ENCODE measurements at regions not wholly inside any gene's neighbourhood (a gene's known extent, or its start where the extent isn't known, plus 50 kb on each side); places are given as distances from the start of the nearest gene placed in this dataset.

DNA sequence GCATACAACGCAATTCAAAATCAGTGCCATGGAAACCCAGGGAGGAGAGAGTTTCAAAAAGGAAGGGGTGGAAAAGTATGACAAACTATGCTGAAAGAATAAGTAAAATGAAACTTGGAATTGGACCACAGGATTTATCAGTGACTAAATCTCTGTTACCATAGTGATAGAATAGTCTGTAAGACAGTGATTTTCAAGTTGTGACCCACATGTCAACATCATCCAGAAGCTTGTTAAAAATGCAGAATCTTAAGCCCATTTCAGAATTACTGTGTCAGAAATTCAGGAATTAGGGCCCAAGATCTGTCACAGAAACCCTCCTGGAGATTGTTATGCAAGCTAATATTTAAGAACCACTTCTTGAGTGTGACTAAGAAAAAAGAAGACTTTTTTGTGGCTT is 417.7 kb upstream of the JAG1 start:
- no peak overlapping the region for H3K27ac ChIP-seq (ENCODE audit: control insufficient read depth, insufficient read depth)
- no peak for ATAC-seq
- DNase-seq (ENCODE audit: low read depth, low spot score), result no peak
- RAD21 ChIA-PET (ENCODE audit: unreplicated experiment), result no interaction called here
- WGBS (ENCODE audit: insufficient coverage, insufficient replicate concordance, low lambda C conversion rate, missing lambda C conversion rate), result 0% methylated on average over 1 of the region's 1 CpG
- no peak overlapping the region for H2AFZ ChIP-seq (ENCODE audit: control insufficient read depth, low read depth, low read length)
- H3K4me3 ChIP-seq, result no peak overlapping the region
- POLR2A ChIA-PET, result no interaction called here
- FAIRE-seq, result no peak
- no peaks in the 10 kb centered on the region for H3K36me3 ChIP-seq (ENCODE audit: control insufficient read depth in 2 of 2, insufficient read depth in 2 of 2, low read length in 1 of 2)
- no peaks in the 10 kb centered on the region for H4K20me1 ChIP-seq (ENCODE audit: control insufficient read depth, insufficient read depth)
- in situ Hi-C loops (cut with MboI) (no loop called here), intact Hi-C loops (cut with micrococcal nuclease; ENCODE audit: unreplicated experiment) (no loop called here)
- TF ChIP-seq SUZ12 (IDR thresholded peaks at IDR 0.05; ENCODE audit: unreplicated experiment), result no peak
- no peak for TF ChIP-seq EP300 (IDR thresholded peaks at IDR 0.05; ENCODE audit: borderline replicate concordance in 1 of 2, control insufficient read depth in 1 of 2, low read depth in 2 of 2, low read length in 2 of 2)
- TF ChIP-seq RUNX3 (IDR thresholded peaks at IDR 0.05; ENCODE audit: low read length), result no peak
- no peak for TF ChIP-seq POLR2AphosphoS2 (IDR thresholded peaks at IDR 0.05; ENCODE audit: low read depth, low read length)
- no peak for TF ChIP-seq CREB1 (IDR thresholded peaks at IDR 0.05; ENCODE audit: low read depth)
- TF ChIP-seq RAD51 (IDR thresholded peaks at IDR 0.05), result no peak
- H3K9me3 ChIP-seq (replicated peaks; ENCODE audit: control insufficient read depth, insufficient read depth, low read length), result no peaks in the 10 kb centered on the region
- BruUV-seq (replicated peaks), result no TSS peak
- no peak overlapping the region for H3K4me2 ChIP-seq (ENCODE audit: control insufficient read depth, insufficient read depth)
- no peaks in the 10 kb centered on the region for H3K4me1 ChIP-seq (ENCODE audit: control insufficient read depth, insufficient read depth, low read length)
- H3K27me3 ChIP-seq (replicated peaks in 1 of 2; ENCODE audit: control insufficient read depth in 2 of 2, insufficient read depth in 2 of 2, low read length in 1 of 2), result no peaks in the 10 kb centered on the region
- H3K9ac ChIP-seq (ENCODE audit: control insufficient read depth, insufficient read depth, low read length), result no peak overlapping the region
- SMC1A ChIA-PET (ENCODE audit: uncharacterized antibody, unreplicated experiment), result interaction anchor here (1.0 to 1.3 kb wide), 3 partner anchors 8 to 114 kb away, joined by 3 to 6 read pairs (median 3); no protein-coding TSS in a partner anchor
- CTCF ChIA-PET, result interaction anchor here (0.5 to 1.3 kb wide), 2 partner anchors 10 to 422 kb away, joined by 3 to 5 read pairs; no protein-coding TSS in a partner anchor
- no peaks in the 10 kb centered on the region for H3K79me2 ChIP-seq (ENCODE audit: control insufficient read depth, insufficient read depth, low read length)

GRCh38 chr20:11092151-11092550 is 418.4 kb upstream of the JAG1 start:
- no peak for DNase-seq (ENCODE audit: low read depth, low spot score)
- Histone ChIP-seq H3K9ac (ENCODE audit: control insufficient read depth, insufficient read depth, low read length) (no peak overlapping the region), H3K4me1 (ENCODE audit: control insufficient read depth, insufficient read depth, low read length) (no peaks in the 10 kb centered on the region), H4K20me1 (ENCODE audit: control insufficient read depth, insufficient read depth) (no peaks in the 10 kb centered on the region), H3K4me2 (ENCODE audit: control insufficient read depth, insufficient read depth) (no peak overlapping the region), H3K27me3 (replicated peaks in 1 of 2; ENCODE audit: control insufficient read depth in 2 of 2, insufficient read depth in 2 of 2, low read length in 1 of 2) (no peaks in the 10 kb centered on the region), H2AFZ (ENCODE audit: control insufficient read depth, low read depth, low read length) (no peak overlapping the region), H3K4me3 (no peak overlapping the region), H3K36me3 (ENCODE audit: control insufficient read depth in 2 of 2, insufficient read depth in 2 of 2, low read length in 1 of 2) (no peaks in the 10 kb centered on the region), H3K79me2 (ENCODE audit: control insufficient read depth, insufficient read depth, low read length) (no peaks in the 10 kb centered on the region), H3K27ac (ENCODE audit: control insufficient read depth, insufficient read depth) (no peak overlapping the region), H3K9me3 (replicated peaks; ENCODE audit: control insufficient read depth, insufficient read depth, low read length) (no peaks in the 10 kb centered on the region)
- ATAC-seq, result no peak
- FAIRE-seq, result no peak
- RAD21 ChIA-PET (ENCODE audit: unreplicated experiment), result no interaction called here
- intact Hi-C loops (cut with micrococcal nuclease; ENCODE audit: unreplicated experiment) (no loop called here), in situ Hi-C loops (cut with MboI) (no loop called here)
- 46% methylated on average over 1 of the region's 1 CpG for WGBS (ENCODE audit: insufficient coverage, insufficient replicate concordance, low lambda C conversion rate, missing lambda C conversion rate)
- BruUV-seq (replicated peaks), result no TSS peak
- SMC1A ChIA-PET (ENCODE audit: uncharacterized antibody, unreplicated experiment), result interaction anchor here (1.0 to 1.3 kb wide), 3 partner anchors 9 to 113 kb away, joined by 3 to 6 read pairs (median 3); no protein-coding TSS in a partner anchor
- CTCF ChIA-PET, result interaction anchor here (1.3 kb wide), 1 partner anchor 11 kb away, joined by 5 read pairs; no protein-coding TSS in a partner anchor
- TF ChIP-seq CBX3 (IDR thresholded peaks at IDR 0.05; ENCODE audit: borderline replicate concordance, low read depth) (no peak), BHLHE40 (IDR thresholded peaks at IDR 0.05; ENCODE audit: borderline replicate concordance in 1 of 2, low read depth in 2 of 2, low read length in 1 of 2) (no peak), IRF4 (IDR thresholded peaks at IDR 0.05; ENCODE audit: low read depth, low read length) (no peak)
- TF ChIP-seq, protein P1, sequence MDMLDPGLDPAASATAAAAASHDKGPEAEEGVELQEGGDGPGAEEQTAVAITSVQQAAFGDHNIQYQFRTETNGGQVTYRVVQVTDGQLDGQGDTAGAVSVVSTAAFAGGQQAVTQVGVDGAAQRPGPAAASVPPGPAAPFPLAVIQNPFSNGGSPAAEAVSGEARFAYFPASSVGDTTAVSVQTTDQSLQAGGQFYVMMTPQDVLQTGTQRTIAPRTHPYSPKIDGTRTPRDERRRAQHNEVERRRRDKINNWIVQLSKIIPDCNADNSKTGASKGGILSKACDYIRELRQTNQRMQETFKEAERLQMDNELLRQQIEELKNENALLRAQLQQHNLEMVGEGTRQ (IDR thresholded peaks at IDR 0.05; ENCODE audit: borderline replicate concordance, low read depth, low read length), result no peak
- POLR2A ChIA-PET, result no interaction called here

Measured in GM12878 (cell line).